Left colon (tissue), 2 donors: ENCODE measurements at regions not wholly inside any gene's neighbourhood (a gene's known extent, or its start where the extent isn't known, plus 50 kb on each side); places are given as distances from the start of the nearest gene placed in this dataset.
"Not testable (repeated sequence)": the region's sequence is repeated elsewhere in the genome, so short reads cannot be mapped to it uniquely, and the experiment has no call there.

ENCODE experiments used
- ATAC-seq: fragments of 200-7000 bp; cut with Tn5 transposase; one replicate; pipeline ENCODE4 v1.9.1; 2020; ENCODE audit warnings: mild to moderate bottlenecking, moderate library complexity
- DNase-seq, 2 donors: peaks; one replicate each; pipeline ENCODE4 v3.0.0-alpha.2; 2020
- intact Hi-C, 2 donors: fragments of 100-400 bp; cut with DNase I in 1 of 2; cut with micrococcal nuclease in 1 of 2; formaldehyde crosslinking; loops; one replicate each; pipeline versions ENCODE4 v1.11.2 to v1.14.0; 2022; cut with DNase I, micrococcal nuclease
- donor health status: DM: no; HTN: no; CAD: no.
- donor health status: DM: yes; HTN: yes; CAD: no.

GRCh38 chr16:62764572-62764971, 728.3 kb upstream of the CDH8 start:
- ATAC-seq = no peak
- intact Hi-C loops = no loop called here

DNA sequence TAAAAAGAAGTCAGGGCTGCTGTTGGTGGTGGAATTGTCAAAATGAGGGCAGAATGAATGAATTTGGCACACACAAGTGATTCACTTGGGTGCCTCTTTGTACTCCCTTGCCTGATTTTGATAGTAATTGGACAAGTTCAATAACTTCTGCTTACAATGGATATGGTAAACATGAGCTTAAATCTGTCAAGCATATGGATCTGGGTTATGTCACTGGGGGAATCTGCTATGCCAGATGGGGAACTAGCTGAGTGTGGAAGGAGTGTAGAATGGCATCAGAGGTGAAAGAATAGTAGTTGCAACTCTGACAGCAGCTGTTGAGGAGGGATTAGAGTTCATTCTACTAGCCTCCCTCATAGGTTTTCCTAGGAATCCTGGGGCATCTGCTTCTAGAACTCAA, 724.2 kb upstream of the CDH8 start:
- intact Hi-C loops = no loop called here
- ATAC-seq = no peak
- no peak for DNase-seq

More at GRCh38 chr16:62764572-62764971, 728.3 kb upstream of the CDH8 start:
- no peak for DNase-seq

DNA sequence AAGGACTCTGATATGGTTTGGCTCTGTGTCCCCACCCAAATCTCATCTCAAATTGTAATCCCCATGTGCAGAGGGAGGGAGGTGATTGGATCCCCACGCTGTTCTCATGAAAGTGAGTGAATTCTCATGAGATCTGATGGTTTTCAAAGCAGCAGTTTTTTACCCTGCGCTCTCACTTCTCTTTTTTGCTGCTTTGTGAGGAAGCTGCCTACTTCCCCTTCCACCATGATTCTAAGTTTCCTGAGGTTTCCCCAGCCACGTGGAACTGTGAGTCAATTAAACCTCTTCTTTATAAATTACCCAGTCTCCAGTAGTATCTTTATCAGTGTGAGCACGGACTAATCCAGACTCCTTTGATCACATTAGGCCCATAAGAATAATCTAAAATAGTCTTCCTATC, 719.7 kb upstream of the CDH8 start:
- DNase-seq (no peak), ATAC-seq (no peak)
- intact Hi-C loops = no loop called here

DNA sequence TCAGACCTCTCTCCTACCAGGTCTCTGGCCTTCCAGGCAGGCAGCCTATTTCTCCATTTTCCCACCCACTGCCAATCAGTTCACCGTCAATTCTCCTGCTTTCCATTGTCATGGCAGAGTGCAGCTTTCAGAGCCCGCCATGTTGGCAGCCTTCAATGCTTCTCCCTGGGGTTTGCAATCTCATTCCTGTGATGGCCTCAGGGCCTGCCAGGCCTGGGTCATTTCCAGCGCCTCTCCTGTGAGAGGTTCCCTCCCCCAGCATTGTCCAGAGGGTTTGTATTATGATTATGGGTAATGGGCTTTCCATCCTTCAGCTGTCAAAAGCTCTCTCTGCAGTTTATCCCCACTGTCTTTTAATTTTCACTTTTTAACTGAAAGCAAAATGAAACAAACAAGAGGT, 716.6 kb upstream of the CDH8 start:
- intact Hi-C loops = no loop called here
- ATAC-seq (no peak), DNase-seq (no peak)

DNA sequence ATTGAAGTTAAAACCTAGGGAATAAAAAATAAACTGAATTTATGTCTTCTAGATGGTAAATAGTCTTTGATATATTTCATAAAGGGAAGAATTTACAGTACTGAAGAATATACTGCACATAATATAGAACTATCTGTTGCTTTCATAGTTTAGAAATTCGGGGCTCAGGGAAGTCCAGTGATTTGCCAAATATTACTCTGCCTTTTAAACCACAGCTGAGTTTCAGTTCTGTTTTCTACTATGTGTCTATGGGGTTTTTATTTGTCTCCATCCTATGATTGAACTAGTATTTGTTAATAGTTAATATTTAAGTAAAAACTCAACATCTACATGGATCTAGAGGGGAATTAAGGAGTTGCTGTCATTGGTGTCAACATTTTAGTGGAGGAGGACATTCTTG, 715.0 kb upstream of the CDH8 start:
- ATAC-seq = no peak
- intact Hi-C loops = no loop called here
- no peak for DNase-seq

DNA sequence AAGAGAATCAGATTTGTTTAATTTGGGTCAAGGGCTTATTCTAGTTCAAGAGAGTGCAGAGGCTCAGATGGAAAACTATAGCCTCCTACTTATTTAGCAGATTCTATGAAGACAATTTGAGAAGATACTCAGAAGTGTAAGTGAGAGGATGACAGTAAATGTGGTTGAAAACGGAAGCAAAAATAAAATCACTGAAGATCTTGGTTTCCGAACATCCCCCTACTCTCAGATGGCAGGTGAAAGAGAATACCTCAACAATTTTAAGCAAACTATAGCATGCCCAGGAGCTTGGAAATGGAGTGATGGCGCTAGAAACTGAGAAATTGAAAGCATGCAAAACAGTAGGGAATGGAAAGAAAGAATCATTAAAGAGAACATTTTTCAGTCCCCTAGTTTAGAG, 705.5 kb upstream of the CDH8 start:
- intact Hi-C loops = no loop called here
- DNase-seq (no peak), ATAC-seq (no peak)

DNA sequence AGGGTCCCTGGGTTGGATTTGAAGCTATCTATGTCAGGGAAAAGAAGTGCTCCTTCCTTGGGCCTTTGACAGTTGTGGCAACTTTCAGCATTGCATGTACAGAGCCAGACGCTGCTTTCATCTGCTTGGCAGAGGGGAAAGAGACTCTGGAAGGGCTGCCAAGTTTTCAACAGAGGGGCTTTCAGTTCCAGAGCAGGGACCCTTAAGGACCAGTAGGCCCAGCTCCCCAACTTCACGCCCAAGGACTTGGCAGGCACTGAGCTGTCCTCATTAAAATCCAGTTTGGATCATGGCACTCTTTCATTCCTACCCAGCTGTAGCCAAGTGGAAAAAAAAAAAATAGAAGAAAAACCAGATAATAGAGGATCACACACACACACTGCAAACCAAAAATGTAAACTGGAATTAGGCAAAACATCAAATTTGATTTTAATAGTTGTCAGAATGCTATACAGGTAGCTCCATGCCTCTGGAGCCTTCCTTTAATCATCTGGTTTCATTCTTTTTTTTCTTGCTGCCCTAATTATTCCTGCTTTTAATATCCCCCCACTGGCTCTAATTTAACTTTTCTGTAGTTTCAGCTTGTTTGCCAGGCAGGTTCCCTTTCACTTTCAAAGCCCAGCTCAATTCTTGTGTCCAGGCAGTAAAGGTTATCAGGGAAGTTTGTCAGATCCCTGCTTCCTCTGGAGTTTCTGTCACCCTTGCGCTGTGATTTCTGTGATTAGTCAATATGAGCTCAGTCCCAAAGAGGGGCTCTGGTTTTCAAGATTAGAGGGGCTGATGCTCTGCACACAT, 702.6 kb upstream of the CDH8 start:
- DNase-seq (no peak), ATAC-seq (no peak)
- intact Hi-C loops = no loop called here

GRCh38 chr16:62732092-62732491, 695.9 kb upstream of the CDH8 start:
- no peak for DNase-seq
- no peak for ATAC-seq
- intact Hi-C loops = no loop called here

GRCh38 chr16:62724670-62725269, 688.5 kb upstream of the CDH8 start:
- DNase-seq, ATAC-seq, intact Hi-C loops: not testable (repeated sequence)

- no peak for ATAC-seq
- DNase-seq = no peak
- intact Hi-C loops = no loop called here
Measured at GRCh38 chr16:62720651-62721050, 684.4 kb upstream of the CDH8 start.

- ATAC-seq (no peak), DNase-seq (no peak)
- intact Hi-C loops = no loop called here
Measured at GRCh38 chr16:62717026-62717425, 680.8 kb upstream of the CDH8 start.

- ATAC-seq (no peak), DNase-seq (no peak)
- intact Hi-C loops = no loop called here
Measured at GRCh38 chr16:62715701-62716100, 679.5 kb upstream of the CDH8 start.

- DNase-seq (no peak), ATAC-seq (no peak)
- intact Hi-C loops = no loop called here
Measured at GRCh38 chr16:62712566-62712965, 676.3 kb upstream of the CDH8 start.

GRCh38 chr16:62711797-62712196, 675.6 kb upstream of the CDH8 start:
- intact Hi-C loops = no loop called here
- no peak for ATAC-seq
- no peak for DNase-seq

GRCh38 chr16:62709794-62710193, 673.6 kb upstream of the CDH8 start:
- no peak for ATAC-seq
- intact Hi-C loops = no loop called here
- DNase-seq = no peak

GRCh38 chr16:62701426-62701825, 665.2 kb upstream of the CDH8 start:
- DNase-seq (no peak), ATAC-seq (no peak)
- intact Hi-C loops = no loop called here

GRCh38 chr16:62700426-62701294, 664.4 kb upstream of the CDH8 start:
- DNase-seq (no peak), ATAC-seq (no peak)
- intact Hi-C loops = no loop called here

- no peak for DNase-seq
- ATAC-seq = no peak
- intact Hi-C loops = no loop called here
Measured at GRCh38 chr16:62692685-62693084, 656.4 kb upstream of the CDH8 start.

GRCh38 chr16:62681819-62682218, 645.6 kb upstream of the CDH8 start:
- DNase-seq = no peak
- intact Hi-C loops = no loop called here
- ATAC-seq = no peak

DNA sequence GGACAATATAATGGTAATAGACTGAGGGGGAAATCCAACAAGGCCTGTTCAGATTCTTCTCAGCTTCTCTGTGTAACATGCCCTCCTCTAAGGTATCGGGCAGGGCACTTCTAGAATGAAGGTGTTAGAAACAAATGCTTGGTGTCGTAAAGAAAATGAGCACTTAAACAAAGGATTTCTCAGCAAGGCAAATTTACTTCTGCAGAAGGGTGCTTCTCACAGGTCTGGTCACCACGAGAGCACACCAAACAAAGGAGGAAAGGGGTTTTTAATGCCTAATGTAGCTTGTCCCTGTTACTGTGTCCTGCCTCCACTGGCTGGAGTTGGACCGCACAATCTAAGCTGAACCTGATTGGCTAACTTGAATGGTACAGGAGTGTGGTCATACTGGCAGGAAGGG, 642.6 kb upstream of the CDH8 start:
- ATAC-seq (no peak), DNase-seq (no peak)
- intact Hi-C loops = no loop called here
